C4-2B (cell line): ENCODE measurements at regions not wholly inside any gene's neighbourhood (a gene's known extent, or its start where the extent isn't known, plus 50 kb on each side); places are given as distances from the start of the nearest gene placed in this dataset.

Experiments used
- ZFX ChIP-seq: fragments of 450-650 bp; IDR thresholded peaks from 2 replicates; pipeline ENCODE4 v1.6.1; 2017
- TF ChIP-seq, protein P1 (sequence below): fragments of 450-650 bp; conservative IDR thresholded peaks from 2 replicates; pipeline ENCODE4 v1.5.1; 2017; ENCODE audit warnings: mild to moderate bottlenecking

DNA sequence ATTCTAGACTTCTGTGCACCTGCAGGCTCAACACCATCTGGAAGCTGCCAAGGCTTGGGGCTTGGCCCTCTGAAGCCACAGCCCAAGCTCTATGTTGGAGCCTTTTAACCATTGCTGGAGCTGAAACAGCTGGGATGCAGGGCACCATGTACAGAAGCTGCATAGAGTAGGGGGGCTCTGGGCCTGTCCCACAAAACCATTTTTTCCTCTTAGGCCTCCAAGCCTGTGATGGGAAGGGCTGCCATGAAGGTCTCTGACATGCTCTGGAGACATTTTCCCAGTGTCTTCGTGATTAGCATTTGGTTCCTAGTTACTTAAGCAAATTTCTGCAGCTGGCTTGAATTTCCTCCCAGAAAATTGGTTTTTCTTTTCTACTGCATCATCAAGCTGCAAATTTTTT is 999.3 kb upstream of the GRIA3 start:
- TF ChIP-seq, protein P1, sequence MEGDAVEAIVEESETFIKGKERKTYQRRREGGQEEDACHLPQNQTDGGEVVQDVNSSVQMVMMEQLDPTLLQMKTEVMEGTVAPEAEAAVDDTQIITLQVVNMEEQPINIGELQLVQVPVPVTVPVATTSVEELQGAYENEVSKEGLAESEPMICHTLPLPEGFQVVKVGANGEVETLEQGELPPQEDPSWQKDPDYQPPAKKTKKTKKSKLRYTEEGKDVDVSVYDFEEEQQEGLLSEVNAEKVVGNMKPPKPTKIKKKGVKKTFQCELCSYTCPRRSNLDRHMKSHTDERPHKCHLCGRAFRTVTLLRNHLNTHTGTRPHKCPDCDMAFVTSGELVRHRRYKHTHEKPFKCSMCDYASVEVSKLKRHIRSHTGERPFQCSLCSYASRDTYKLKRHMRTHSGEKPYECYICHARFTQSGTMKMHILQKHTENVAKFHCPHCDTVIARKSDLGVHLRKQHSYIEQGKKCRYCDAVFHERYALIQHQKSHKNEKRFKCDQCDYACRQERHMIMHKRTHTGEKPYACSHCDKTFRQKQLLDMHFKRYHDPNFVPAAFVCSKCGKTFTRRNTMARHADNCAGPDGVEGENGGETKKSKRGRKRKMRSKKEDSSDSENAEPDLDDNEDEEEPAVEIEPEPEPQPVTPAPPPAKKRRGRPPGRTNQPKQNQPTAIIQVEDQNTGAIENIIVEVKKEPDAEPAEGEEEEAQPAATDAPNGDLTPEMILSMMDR, result no peak
- no peak for TF ChIP-seq ZFX
